VCaP (cell line): ENCODE measurements at regions not wholly inside any gene's neighbourhood (a gene's known extent, or its start where the extent isn't known, plus 50 kb on each side); places are given as distances from the start of the nearest gene placed in this dataset.

Experiments
- H3K27ac ChIP-seq: fragments of 450-650 bp; 2 replicates; pipeline ENCODE4 v1.5.1; 2017
- TF ChIP-seq, protein P1 (sequence below): fragments of 450-650 bp; conservative IDR thresholded peaks from 2 replicates; pipeline ENCODE4 v1.5.1; 2017; ENCODE audit warnings: mild to moderate bottlenecking, moderate library complexity

DNA sequence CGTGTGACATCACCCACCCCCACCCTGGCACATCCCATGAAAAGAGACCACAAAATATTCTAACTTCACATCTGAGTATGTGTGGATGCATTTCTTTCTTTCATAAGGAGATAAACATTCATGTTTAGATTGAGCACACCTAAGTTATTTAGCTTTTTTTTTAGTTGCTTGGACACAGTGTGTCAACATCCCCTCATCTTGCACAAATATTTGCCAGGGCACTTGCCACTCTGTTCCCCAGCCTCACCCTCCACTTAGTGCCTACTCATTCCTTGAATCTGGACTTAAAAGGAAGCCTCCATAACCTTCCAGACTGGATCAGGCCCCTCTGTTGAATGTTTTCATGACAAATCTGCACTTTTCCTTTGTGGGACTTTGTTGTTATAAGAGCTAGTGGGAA lies 338.9 kb upstream of the IGFBP3 start:
- no peak overlapping the region for H3K27ac ChIP-seq
- TF ChIP-seq, protein P1, sequence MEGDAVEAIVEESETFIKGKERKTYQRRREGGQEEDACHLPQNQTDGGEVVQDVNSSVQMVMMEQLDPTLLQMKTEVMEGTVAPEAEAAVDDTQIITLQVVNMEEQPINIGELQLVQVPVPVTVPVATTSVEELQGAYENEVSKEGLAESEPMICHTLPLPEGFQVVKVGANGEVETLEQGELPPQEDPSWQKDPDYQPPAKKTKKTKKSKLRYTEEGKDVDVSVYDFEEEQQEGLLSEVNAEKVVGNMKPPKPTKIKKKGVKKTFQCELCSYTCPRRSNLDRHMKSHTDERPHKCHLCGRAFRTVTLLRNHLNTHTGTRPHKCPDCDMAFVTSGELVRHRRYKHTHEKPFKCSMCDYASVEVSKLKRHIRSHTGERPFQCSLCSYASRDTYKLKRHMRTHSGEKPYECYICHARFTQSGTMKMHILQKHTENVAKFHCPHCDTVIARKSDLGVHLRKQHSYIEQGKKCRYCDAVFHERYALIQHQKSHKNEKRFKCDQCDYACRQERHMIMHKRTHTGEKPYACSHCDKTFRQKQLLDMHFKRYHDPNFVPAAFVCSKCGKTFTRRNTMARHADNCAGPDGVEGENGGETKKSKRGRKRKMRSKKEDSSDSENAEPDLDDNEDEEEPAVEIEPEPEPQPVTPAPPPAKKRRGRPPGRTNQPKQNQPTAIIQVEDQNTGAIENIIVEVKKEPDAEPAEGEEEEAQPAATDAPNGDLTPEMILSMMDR, result no peak

DNA sequence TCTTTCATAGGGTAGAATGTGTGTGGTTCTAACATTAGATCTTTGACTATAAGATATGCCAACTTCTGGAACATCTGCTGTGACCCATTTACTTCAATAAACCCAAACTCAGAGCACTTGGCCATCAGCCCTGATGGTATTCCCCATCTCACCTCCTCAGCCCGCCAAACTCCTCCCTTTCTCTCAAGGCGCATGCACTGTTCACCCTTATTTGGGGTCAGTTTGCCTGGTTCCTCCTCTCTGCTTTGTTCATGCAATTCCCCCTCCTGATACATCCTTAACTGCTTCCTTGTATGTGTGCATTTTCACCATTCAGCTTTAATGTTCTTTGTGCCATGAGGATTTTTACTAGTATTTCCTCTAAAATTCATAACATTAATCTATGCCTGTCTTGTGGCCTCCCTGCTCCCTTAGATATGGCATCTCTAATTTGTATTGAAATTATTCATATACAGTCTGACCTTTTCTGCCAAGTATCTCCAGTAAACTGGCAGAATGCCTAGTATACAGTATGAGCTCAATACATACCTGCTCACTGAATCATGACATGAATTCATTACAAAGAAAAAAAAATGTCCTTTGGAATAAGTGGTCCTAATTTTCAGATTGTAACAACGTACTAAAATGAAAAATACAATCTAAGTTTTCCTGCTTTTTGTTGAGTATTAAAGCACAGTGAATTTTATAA lies 336.8 kb upstream of the IGFBP3 start:
- H3K27ac ChIP-seq, result no peak overlapping the region
- TF ChIP-seq, protein P1, result no peak

- no peak overlapping the region for H3K27ac ChIP-seq
- TF ChIP-seq, protein P1, result no peak
Measured at GRCh38 chr7:46256870-46257661, 336.0 kb upstream of the IGFBP3 start.

GRCh38 chr7:46253520-46253919 lies 332.4 kb upstream of the IGFBP3 start:
- TF ChIP-seq, protein P1, result no peak
- no peak overlapping the region for H3K27ac ChIP-seq

DNA sequence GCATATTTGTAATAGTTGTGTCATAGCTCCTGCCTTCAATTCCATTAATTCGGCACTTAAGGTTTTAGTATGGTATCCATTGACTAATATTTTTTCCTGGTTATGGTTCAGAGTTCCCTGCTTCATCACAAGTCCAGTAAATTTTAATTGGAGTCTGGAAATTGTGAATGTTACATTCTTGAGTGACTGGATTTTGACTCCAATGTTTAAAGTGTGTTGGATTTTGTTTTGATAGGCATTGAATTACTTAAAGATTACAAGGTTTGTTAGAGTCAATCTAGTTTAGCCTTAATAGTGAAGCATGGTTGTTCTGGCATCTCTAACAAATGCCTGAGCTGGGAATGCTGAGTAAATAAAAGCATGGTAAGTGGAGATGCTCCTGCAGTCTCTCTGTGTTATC lies 326.6 kb upstream of the IGFBP3 start:
- TF ChIP-seq, protein P1, result no peak
- no peak overlapping the region for H3K27ac ChIP-seq

DNA sequence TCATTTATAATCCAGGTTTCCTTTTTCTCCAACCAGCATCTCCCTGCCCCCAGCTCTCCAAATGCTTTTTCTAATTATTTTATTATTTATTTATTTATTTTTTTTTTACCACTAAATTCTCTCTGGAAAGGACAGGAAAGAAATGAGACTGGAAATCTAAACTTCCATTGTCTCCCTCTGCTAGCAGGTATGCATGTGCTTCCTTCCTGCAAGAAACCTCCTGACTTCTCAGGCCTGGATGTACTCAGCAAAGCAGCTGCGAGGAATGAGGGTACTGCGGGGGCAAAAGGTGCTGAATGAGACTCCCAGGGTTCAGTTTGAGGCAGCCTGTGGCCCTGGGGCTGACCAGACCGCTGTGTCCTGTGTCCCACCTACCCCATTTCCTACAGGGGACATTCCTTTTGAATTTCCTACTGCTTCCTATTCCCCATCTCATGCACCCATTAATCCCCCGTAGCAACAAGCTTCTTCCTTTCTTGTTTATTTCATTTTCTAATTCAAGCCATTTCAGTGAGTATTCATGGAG lies 324.6 kb upstream of the IGFBP3 start:
- TF ChIP-seq, protein P1, result no peak
- no peak overlapping the region for H3K27ac ChIP-seq

DNA sequence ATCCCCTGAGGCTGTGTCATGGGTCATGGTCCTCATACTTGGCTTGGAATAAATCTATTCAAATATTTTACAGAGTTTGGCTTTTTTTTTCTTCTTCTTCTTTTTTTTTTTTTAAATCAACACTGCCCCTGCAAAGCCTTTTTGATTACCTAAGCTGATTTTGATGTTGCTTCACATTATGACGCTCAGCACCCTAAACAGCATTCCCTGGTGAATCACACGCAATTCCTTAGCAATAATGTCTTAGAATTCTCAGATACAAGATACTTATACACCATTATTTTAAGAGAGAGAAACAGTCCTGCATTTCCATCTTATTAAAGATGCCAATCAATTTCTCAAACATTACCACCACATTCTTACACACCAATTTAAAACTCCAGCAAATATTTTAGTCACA lies 323.7 kb upstream of the IGFBP3 start:
- TF ChIP-seq, protein P1, result no peak
- no peak overlapping the region for H3K27ac ChIP-seq
